ENCODE measurements at regions not wholly inside any gene's neighbourhood (a gene's known extent, or its start where the extent isn't known, plus 50 kb on each side); places are given as distances from the start of the nearest gene placed in this dataset.
"Not testable (repeated sequence)": the region's sequence is repeated elsewhere in the genome, so short reads cannot be mapped to it uniquely, and the experiment has no call there.

GRCh38 chr6:100229512-100229911 is 235.2 kb downstream of the SIM1 start:
- in situ Hi-C loops (cut with MboI; ENCODE audit: low sequenced_read_pairs in 4 of 4) (no loop called here), intact Hi-C loops (cut with DNase I; ENCODE audit: low total_unique reads) (no loop called here)
- H3K27ac ChIP-seq = no peak overlapping the region

DNA sequence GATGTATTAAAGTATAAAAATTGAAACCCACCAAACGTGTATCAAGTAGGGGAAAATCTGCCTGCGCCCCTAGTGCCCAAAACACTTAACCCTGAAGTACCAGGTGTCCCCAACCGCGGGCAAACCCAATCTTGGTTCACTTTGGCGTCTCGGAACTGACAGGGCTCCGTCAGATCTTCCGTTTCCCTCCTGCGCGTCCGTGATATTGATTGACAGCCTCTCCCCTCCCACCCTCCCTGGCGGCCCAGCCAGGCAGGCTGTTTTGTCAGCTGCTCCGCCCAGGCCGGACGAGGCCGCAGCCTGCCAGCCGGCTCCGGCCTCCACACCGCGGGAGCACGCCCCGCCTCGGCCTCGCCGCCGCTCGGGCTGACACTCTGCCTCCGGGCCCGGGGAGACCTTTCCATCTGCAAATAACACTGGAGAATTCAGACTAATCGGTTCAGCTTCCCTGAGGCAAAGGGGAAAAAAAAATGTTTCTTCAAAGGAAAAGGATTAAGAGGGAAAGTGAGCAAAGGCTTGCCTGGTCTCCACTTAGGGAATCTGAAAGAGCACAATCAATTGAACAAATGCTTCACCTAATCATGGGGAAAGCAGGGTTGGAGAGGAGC is 234.9 kb upstream of the MCHR2 start:
- TF ChIP-seq POLR2A (IDR thresholded peaks at IDR 0.05) = no peak
- TF ChIP-seq, protein P1, sequence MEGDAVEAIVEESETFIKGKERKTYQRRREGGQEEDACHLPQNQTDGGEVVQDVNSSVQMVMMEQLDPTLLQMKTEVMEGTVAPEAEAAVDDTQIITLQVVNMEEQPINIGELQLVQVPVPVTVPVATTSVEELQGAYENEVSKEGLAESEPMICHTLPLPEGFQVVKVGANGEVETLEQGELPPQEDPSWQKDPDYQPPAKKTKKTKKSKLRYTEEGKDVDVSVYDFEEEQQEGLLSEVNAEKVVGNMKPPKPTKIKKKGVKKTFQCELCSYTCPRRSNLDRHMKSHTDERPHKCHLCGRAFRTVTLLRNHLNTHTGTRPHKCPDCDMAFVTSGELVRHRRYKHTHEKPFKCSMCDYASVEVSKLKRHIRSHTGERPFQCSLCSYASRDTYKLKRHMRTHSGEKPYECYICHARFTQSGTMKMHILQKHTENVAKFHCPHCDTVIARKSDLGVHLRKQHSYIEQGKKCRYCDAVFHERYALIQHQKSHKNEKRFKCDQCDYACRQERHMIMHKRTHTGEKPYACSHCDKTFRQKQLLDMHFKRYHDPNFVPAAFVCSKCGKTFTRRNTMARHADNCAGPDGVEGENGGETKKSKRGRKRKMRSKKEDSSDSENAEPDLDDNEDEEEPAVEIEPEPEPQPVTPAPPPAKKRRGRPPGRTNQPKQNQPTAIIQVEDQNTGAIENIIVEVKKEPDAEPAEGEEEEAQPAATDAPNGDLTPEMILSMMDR (IDR thresholded peaks at IDR 0.05 in 4 of 5, conservative IDR thresholded peaks at IDR 0.05 in 1 of 5) = no peak
- no peaks in the 10 kb centered on the region for H3K27me3 ChIP-seq
- H3K36me3 ChIP-seq = no peaks in the 10 kb centered on the region
- DNase-seq (peak; percentile 34 to 40), ATAC-seq (peak; percentile 66 to 78)
- peaks cover 0 to 8% of the 10 kb centered on the region in 2 donors for H3K4me1 ChIP-seq
- intact Hi-C loops (cut with DNase I; ENCODE audit: low total_unique reads) (no loop called here), in situ Hi-C loops (cut with MboI; ENCODE audit: low sequenced_read_pairs in 4 of 4) (no loop called here)
- H3K27ac ChIP-seq = no peak overlapping the region
- no peaks in the 10 kb centered on the region for H3K9me3 ChIP-seq
- peak overlapping the region; percentile 43 to 61 (median 50) for H3K4me3 ChIP-seq

More at GRCh38 chr6:100229512-100229911, 235.2 kb downstream of the SIM1 start:
- Histone ChIP-seq H3K36me3 (no peaks in the 10 kb centered on the region), H3K4me1 (peaks cover 0 to 8% of the 10 kb centered on the region in 2 donors), H3K4me3 (peak overlapping the region in 3 of 4 donors; percentile 49 to 61 (median 51)), H3K9me3 (no peaks in the 10 kb centered on the region), H3K27me3 (no peaks in the 10 kb centered on the region)
- DNase-seq (no peak), ATAC-seq (no peak)
- TF ChIP-seq POLR2A (IDR thresholded peaks at IDR 0.05) = no peak
- TF ChIP-seq, protein P1 (IDR thresholded peaks at IDR 0.05 in 4 of 5, conservative IDR thresholded peaks at IDR 0.05 in 1 of 5) = no peak

- DNase-seq = no peak
- ATAC-seq = no peak
- TF ChIP-seq, protein P1 (IDR thresholded peaks at IDR 0.05 in 4 of 5, conservative IDR thresholded peaks at IDR 0.05 in 1 of 5) = no peak
- Histone ChIP-seq H3K36me3 (no peaks in the 10 kb centered on the region), H3K4me3 (peak overlapping the region; percentile 43 to 61 (median 50)), H3K27ac (no peak overlapping the region), H3K27me3 (no peaks in the 10 kb centered on the region), H3K4me1 (peaks cover 0 to 8% of the 10 kb centered on the region in 2 donors), H3K9me3 (no peaks in the 10 kb centered on the region)
- intact Hi-C loops (cut with DNase I; ENCODE audit: low total_unique reads) = no loop called here
- in situ Hi-C loops (cut with MboI; ENCODE audit: low sequenced_read_pairs in 4 of 4) = no loop called here
Measured at GRCh38 chr6:100228437-100228833, 234.4 kb upstream of the MCHR2 start.

- intact Hi-C loops (cut with DNase I; ENCODE audit: low total_unique reads) = no loop called here
- no peaks in the 10 kb centered on the region for H3K36me3 ChIP-seq
- no peaks in the 10 kb centered on the region for H3K27me3 ChIP-seq
- in situ Hi-C loops (cut with MboI; ENCODE audit: low sequenced_read_pairs in 4 of 4) = no loop called here
- no peaks in the 10 kb centered on the region for H3K9me3 ChIP-seq
- no peak for ATAC-seq
- H3K27ac ChIP-seq = no peak overlapping the region
- DNase-seq = no peak
- no peak overlapping the region for H3K4me3 ChIP-seq
- H3K4me1 ChIP-seq = peaks cover 0 to 8% of the 10 kb centered on the region in 2 donors
- TF ChIP-seq POLR2A (IDR thresholded peaks at IDR 0.05) = no peak
- TF ChIP-seq, protein P1 (IDR thresholded peaks at IDR 0.05 in 4 of 5, conservative IDR thresholded peaks at IDR 0.05 in 1 of 5) = no peak
Measured at GRCh38 chr6:100226811-100227210, 232.8 kb upstream of the MCHR2 start.

- in situ Hi-C loops (cut with MboI; ENCODE audit: low sequenced_read_pairs in 4 of 4); DNase-seq; H3K27me3 ChIP-seq; H3K9me3 ChIP-seq; H3K27ac ChIP-seq; H3K4me1 ChIP-seq; H3K4me3 ChIP-seq; H3K36me3 ChIP-seq; intact Hi-C loops (cut with DNase I; ENCODE audit: low total_unique reads); ATAC-seq: not testable (repeated sequence)
Measured at GRCh38 chr6:100223952-100224351, 229.9 kb upstream of the MCHR2 start.
